Brain microvascular endothelial cell (primary cell): ENCODE measurements at regions not wholly inside any gene's neighbourhood (a gene's known extent, or its start where the extent isn't known, plus 50 kb on each side); places are given as distances from the start of the nearest gene placed in this dataset.

Source experiments
- DNase-seq: peaks from one replicate; pipeline ENCODE4 v3.0.0-alpha.2; 2020
- H3K27ac ChIP-seq: fragments of 250-450 bp; sonication (Bioruptor Pico); 2 replicates; pipeline ENCODE4 v1.5.1; 2020; ENCODE audit warnings: mild to moderate bottlenecking, moderate library complexity
- H3K27me3 ChIP-seq: fragments of 250-450 bp; sonication (Bioruptor Pico); replicated peaks from 2 replicates; pipeline ENCODE4 v1.5.1; 2020; ENCODE audit warnings: mild to moderate bottlenecking
- H3K36me3 ChIP-seq: fragments of 250-450 bp; sonication (Bioruptor Pico); replicated peaks from 2 replicates; pipeline ENCODE4 v1.5.1; 2020; ENCODE audit warnings: mild to moderate bottlenecking
- H3K4me3 ChIP-seq: 2 replicates; pipeline ENCODE4 v1.5.1; 2011; ENCODE audit warnings: low read depth, mild to moderate bottlenecking, control low read depth, low read length, moderate library complexity
- CTCF ChIP-seq: IDR thresholded peaks from 2 replicates; pipeline ENCODE4 v1.5.1; 2011; ENCODE audit warnings: low read depth, mild to moderate bottlenecking, moderate library complexity, low read length, control low read depth, inconsistent platforms; ENCODE audit errors: missing control alignments
- in situ Hi-C: cut with HindIII; loops from 2 replicates; pipeline ENCODE4 v1.10.0; 2017; ENCODE audit warnings: low sequenced_read_pairs, low pct_ligation_motif_present

GRCh38 chr11:95520369-95521132 lies 269.0 kb downstream of the FAM76B start:
- no peak overlapping the region for H3K27ac ChIP-seq
- in situ Hi-C loops: no loop called here
- no peak for TF ChIP-seq CTCF
- no peaks in the 10 kb centered on the region for H3K36me3 ChIP-seq
- H3K4me3 ChIP-seq: no peak overlapping the region
- no peaks in the 10 kb centered on the region for H3K27me3 ChIP-seq
- no peak for DNase-seq

GRCh38 chr11:95519912-95520311 lies 269.7 kb downstream of the FAM76B start:
- no peak for DNase-seq
- Histone ChIP-seq H3K27me3 (no peaks in the 10 kb centered on the region), H3K4me3 (no peak overlapping the region), H3K36me3 (no peaks in the 10 kb centered on the region), H3K27ac (no peak overlapping the region)
- TF ChIP-seq CTCF: no peak
- in situ Hi-C loops: no loop called here

GRCh38 chr11:95517453-95517852 lies 272.1 kb downstream of the FAM76B start:
- no peak overlapping the region for H3K4me3 ChIP-seq
- in situ Hi-C loops: no loop called here
- TF ChIP-seq CTCF: no peak
- no peak overlapping the region for H3K27ac ChIP-seq
- no peak for DNase-seq
- H3K36me3 ChIP-seq: no peaks in the 10 kb centered on the region
- no peaks in the 10 kb centered on the region for H3K27me3 ChIP-seq

GRCh38 chr11:95516786-95517185 lies 272.8 kb downstream of the FAM76B start:
- Histone ChIP-seq H3K36me3 (no peaks in the 10 kb centered on the region), H3K4me3 (no peak overlapping the region), H3K27me3 (no peaks in the 10 kb centered on the region), H3K27ac (no peak overlapping the region)
- no peak for TF ChIP-seq CTCF
- no peak for DNase-seq
- in situ Hi-C loops: no loop called here

GRCh38 chr11:95516175-95516574 lies 273.4 kb downstream of the FAM76B start:
- in situ Hi-C loops: no loop called here
- Histone ChIP-seq H3K27ac (no peak overlapping the region), H3K27me3 (no peaks in the 10 kb centered on the region), H3K4me3 (no peak overlapping the region), H3K36me3 (no peaks in the 10 kb centered on the region)
- no peak for DNase-seq
- TF ChIP-seq CTCF: no peak

GRCh38 chr11:95515371-95515770 lies 274.2 kb downstream of the FAM76B start:
- Histone ChIP-seq H3K4me3 (no peak overlapping the region), H3K36me3 (no peaks in the 10 kb centered on the region), H3K27me3 (no peaks in the 10 kb centered on the region), H3K27ac (no peak overlapping the region)
- no peak for DNase-seq
- in situ Hi-C loops: no loop called here
- TF ChIP-seq CTCF: no peak
